HCT116 (cell line): ENCODE measurements at regions not wholly inside any gene's neighbourhood (a gene's known extent, or its start where the extent isn't known, plus 50 kb on each side); places are given as distances from the start of the nearest gene placed in this dataset.
A peak's percentile ranks its signal among the peaks of the same experiment; 100 is the strongest.

ENCODE experiments used
- ATAC-seq: fragments of 200-7000 bp; cut with Tn5 transposase; 2 replicates; pipeline ENCODE4 v1.9.1; 2020; ENCODE audit warnings: mild to moderate bottlenecking, moderate library complexity
- BruUV-seq: library from RNA; stranded (reverse); fragments of 400-500 nt; replicated peaks from 2 replicates; lab custom pipeline; 2021; lab: Mats Ljungman, UMichigan
- CTCF ChIA-PET: fragments of 300-600 bp; sonication (Branson Sonifier 250); formaldehyde crosslinking; loops from one replicate; lab custom pipeline; 2021; ENCODE audit warnings: antibody characterized with exemption; lab: Charles Lee
- POLR2A ChIA-PET: fragments of 300-600, 350-600 bp; sonication (Branson Sonifier 250); formaldehyde crosslinking; loops from one replicate; lab custom pipeline; 2021; ENCODE audit warnings: antibody characterized with exemption; lab: Charles Lee
- RAD21 ChIA-PET, 2 experiments: fragments of 300-600 bp; sonication (Branson Sonifier 250); formaldehyde crosslinking; loops; one replicate each; lab custom pipeline; 2023; ENCODE audit warnings: low total read pairs in 2 of 2; ENCODE audit not compliant: uncharacterized antibody in 2 of 2, unreplicated experiment in 2 of 2, low non-redundant PET in 1 of 2; lab: Charles Lee
- DNase-seq: peaks from one replicate; pipeline ENCODE4 v3.0.0-alpha.2; 2010; ENCODE audit warnings: low read depth, low spot score
- H2AFZ ChIP-seq: fragments of 200-600 bp; shearing (Covaris generic), sonication (generic); 2 replicates; pipeline ENCODE4 v1.6.1; 2017; ENCODE audit warnings: low read depth, mixed run types, mixed read lengths, antibody characterized with exemption, low read length; ENCODE audit not compliant: poor library complexity, severe bottlenecking
- H3K27ac ChIP-seq: 2 replicates; pipeline ENCODE4 v1.5.1; 2012; ENCODE audit warnings: low read depth, low read length
- H3K27me3 ChIP-seq: fragments of 200-600 bp; sonication (generic); 2 replicates; pipeline ENCODE4 v1.6.1; 2016; ENCODE audit warnings: mixed run types, low read length, mixed read lengths; ENCODE audit not compliant: insufficient read depth
- H3K36me3 ChIP-seq, 2 experiments: fragments of 200-500 bp in 1 of 2; fragments of 200-600 bp in 1 of 2; sonication (Bioruptor generic) in 1 of 2; sonication (generic) in 1 of 2; 2 replicates each; pipeline versions ENCODE4 v1.5.1 to v1.6.1; 2014 to 2016; ENCODE audit warnings: low read length in 2 of 2, inconsistent platforms in 1 of 2, mixed read lengths in 1 of 2, mixed run types in 1 of 2; ENCODE audit not compliant: insufficient read depth in 2 of 2, control insufficient read depth in 1 of 2
- H3K4me1 ChIP-seq, 2 experiments: fragments of 200-600 bp in 1 of 2; sonication (generic) in 1 of 2; 2 replicates each; pipeline versions ENCODE4 v1.5.1 to v1.6.1; 2012 to 2017; ENCODE audit warnings: low read length in 2 of 2, inconsistent platforms in 1 of 2, mild to moderate bottlenecking in 1 of 2, mixed read lengths in 1 of 2, mixed run types in 1 of 2, moderate library complexity in 1 of 2; ENCODE audit not compliant: insufficient read depth in 2 of 2, control insufficient read depth in 1 of 2
- H3K4me2 ChIP-seq: fragments of 200-600 bp; sonication (generic); 2 replicates; pipeline ENCODE4 v1.6.1; 2017; ENCODE audit warnings: mixed run types, low read length, mixed read lengths
- H3K4me3 ChIP-seq, 2 experiments: fragments of 200-600 bp in 1 of 2; sonication (generic) in 1 of 2; replicated peaks in 1 of 2; 2 replicates each; pipeline ENCODE4 v1.5.1; 2011 to 2016; ENCODE audit warnings: low read length in 2 of 2, control low read depth in 1 of 2, low read depth in 1 of 2, mild to moderate bottlenecking in 1 of 2, mixed read lengths in 1 of 2, mixed run types in 1 of 2
- H3K79me2 ChIP-seq: fragments of 200-600 bp; sonication (generic); 2 replicates; pipeline ENCODE4 v1.6.1; 2017; ENCODE audit warnings: mild to moderate bottlenecking, mixed run types, low read length, moderate library complexity, mixed read lengths; ENCODE audit not compliant: insufficient read depth
- H3K9ac ChIP-seq: fragments of 200-600 bp; sonication (generic); 2 replicates; pipeline ENCODE4 v1.6.1; 2016; ENCODE audit warnings: low read length, mixed read lengths
- H3K9me2 ChIP-seq: fragments of 200-600 bp; sonication (generic), shearing (Covaris generic); 2 replicates; pipeline ENCODE4 v1.6.1; 2017; ENCODE audit warnings: mixed run types, mild to moderate bottlenecking, moderate library complexity; ENCODE audit not compliant: insufficient read depth
- H3K9me3 ChIP-seq, 2 experiments: fragments of 200-500 bp in 1 of 2; fragments of 200-600 bp in 1 of 2; sonication (Bioruptor generic) in 1 of 2; sonication (generic) in 1 of 2; 2 replicates each; pipeline ENCODE4 v1.6.1; 2014 to 2017; ENCODE audit warnings: low read length in 2 of 2, mixed read lengths in 2 of 2, inconsistent platforms in 1 of 2, low read depth in 1 of 2, mild to moderate bottlenecking in 1 of 2, mixed run types in 1 of 2, moderate library complexity in 1 of 2; ENCODE audit not compliant: control insufficient read depth in 1 of 2, insufficient read depth in 1 of 2
- H4K20me1 ChIP-seq: fragments of 200-600 bp; sonication (generic), shearing (Covaris generic); 2 replicates; pipeline ENCODE4 v1.6.1; 2017; ENCODE audit warnings: mixed run types, mild to moderate bottlenecking, moderate library complexity; ENCODE audit not compliant: insufficient read depth
- CBX3 ChIP-seq: IDR thresholded peaks from 2 replicates; pipeline ENCODE4 v1.6.1; 2012; ENCODE audit warnings: low read depth
- CTCF ChIP-seq, 3 experiments: fragments of 200-600 bp in 1 of 3; sonication (generic) in 1 of 3; IDR thresholded peaks in 2 of 3; conservative IDR thresholded peaks in 1 of 3; 2 replicates each; pipeline ENCODE4 v1.5.1; 2012 to 2017; ENCODE audit warnings: low read depth in 2 of 3, low read length in 2 of 3, antibody characterized with exemption in 1 of 3, borderline replicate concordance in 1 of 3, control low read depth in 1 of 3, mild to moderate bottlenecking in 1 of 3, mixed read lengths in 1 of 3, mixed run types in 1 of 3, moderate library complexity in 1 of 3; ENCODE audit not compliant: insufficient read depth in 1 of 3
- FOSL1 ChIP-seq: IDR thresholded peaks from 2 replicates; pipeline ENCODE4 v1.6.1; 2012; ENCODE audit warnings: low read depth
- RAD21 ChIP-seq: IDR thresholded peaks from 2 replicates; pipeline ENCODE4 v1.6.1; 2012; ENCODE audit warnings: low read depth, mild to moderate bottlenecking
- intact Hi-C: fragments of 100-400 bp; cut with micrococcal nuclease; formaldehyde crosslinking; loops from 2 replicates; pipeline ENCODE4 v1.10.0; 2022

- Histone ChIP-seq H3K9ac (no peak overlapping the region), H3K27me3 (no peaks in the 10 kb centered on the region), H3K9me2 (no peaks in the 10 kb centered on the region), H3K27ac (no peak overlapping the region), H3K79me2 (no peaks in the 10 kb centered on the region), H3K36me3 (no peaks in the 10 kb centered on the region), H4K20me1 (no peaks in the 10 kb centered on the region), H3K4me2 (no peak overlapping the region), H3K4me3 (no peak overlapping the region), H3K9me3 (peaks cover 8 to 12% of the 10 kb centered on the region in 2 experiments; a peak in 3 of 4 replicates), H3K4me1 (no peaks in the 10 kb centered on the region), H2AFZ (no peak overlapping the region)
- intact Hi-C loops, result loop anchor here (5.0 to 10.0 kb wide), 3 partner anchors 909 to 1311 kb away; partner anchors contain the start of gene FSTL5
- ATAC-seq, result no peak
- peak; percentile 19 for DNase-seq
- ChIA-PET CTCF (no interaction called here), POLR2A (no interaction called here), RAD21 (no interaction called here)
- no TSS peak for BruUV-seq
- no peak for TF ChIP-seq RAD21
- peak; percentile 80 for TF ChIP-seq CBX3
Observed at GRCh38 chr4:161256172-161256571, 907.6 kb downstream of the FSTL5 start.

GRCh38 chr4:161254375-161254774 is 909.4 kb downstream of the FSTL5 start:
- POLR2A ChIA-PET, result no interaction called here
- TF ChIP-seq FOSL1 (no peak), CTCF (IDR thresholded peaks at IDR 0.05 in 2 of 3, conservative IDR thresholded peaks at IDR 0.05 in 1 of 3; ENCODE audit: borderline replicate concordance in 1 of 3, insufficient read depth in 1 of 3, low read depth in 2 of 3, low read length in 2 of 3) (peak; percentile 6 to 29 (median 16); a peak in 1 of 6 replicates), RAD21 (peak; percentile 33; the same call in 1 of the 2 replicates)
- ATAC-seq (no peak), DNase-seq (no peak)
- Histone ChIP-seq H3K9ac (no peak overlapping the region), H3K4me3 (no peak overlapping the region), H3K27me3 (no peaks in the 10 kb centered on the region), H2AFZ (no peak overlapping the region), H4K20me1 (no peaks in the 10 kb centered on the region), H3K27ac (no peak overlapping the region), H3K79me2 (no peaks in the 10 kb centered on the region), H3K9me2 (no peaks in the 10 kb centered on the region), H3K9me3 (peaks cover 8 to 12% of the 10 kb centered on the region in 2 experiments; a peak in 3 of 4 replicates), H3K4me1 (no peaks in the 10 kb centered on the region), H3K36me3 (no peaks in the 10 kb centered on the region), H3K4me2 (no peak overlapping the region)
- intact Hi-C loops, result loop anchor here (5.0 to 10.0 kb wide), 4 partner anchors 698 to 1767 kb away; partner anchors contain the start of gene FSTL5
- no TSS peak for BruUV-seq
- CTCF ChIA-PET, result no interaction called here
- RAD21 ChIA-PET, result interaction anchor here in 1 of 2 experiments (0.5 kb wide), 1 partner anchor 558 kb away, joined by 5 read pairs; no protein-coding TSS in a partner anchor
